Fibroblast of villous mesenchyme (primary cell): ENCODE measurements at regions not wholly inside any gene's neighbourhood (a gene's known extent, or its start where the extent isn't known, plus 50 kb on each side); places are given as distances from the start of the nearest gene placed in this dataset.

Experiments used
- DNase-seq: peaks from one replicate; pipeline ENCODE4 v3.0.0-alpha.2; 2010; ENCODE audit warnings: low read depth
- H3K4me3 ChIP-seq: 2 replicates; pipeline ENCODE4 v1.5.1; 2011; ENCODE audit warnings: low read depth, mild to moderate bottlenecking, low read length
- TF ChIP-seq, protein P1 (sequence below): IDR thresholded peaks from 2 replicates; pipeline ENCODE4 v1.5.1; 2012; ENCODE audit warnings: low read depth, mild to moderate bottlenecking, low read length; ENCODE audit not compliant: insufficient read depth

GRCh38 chr4:37138789-37139188 lies 105.8 kb upstream of the NWD2 start:
- TF ChIP-seq, protein P1, sequence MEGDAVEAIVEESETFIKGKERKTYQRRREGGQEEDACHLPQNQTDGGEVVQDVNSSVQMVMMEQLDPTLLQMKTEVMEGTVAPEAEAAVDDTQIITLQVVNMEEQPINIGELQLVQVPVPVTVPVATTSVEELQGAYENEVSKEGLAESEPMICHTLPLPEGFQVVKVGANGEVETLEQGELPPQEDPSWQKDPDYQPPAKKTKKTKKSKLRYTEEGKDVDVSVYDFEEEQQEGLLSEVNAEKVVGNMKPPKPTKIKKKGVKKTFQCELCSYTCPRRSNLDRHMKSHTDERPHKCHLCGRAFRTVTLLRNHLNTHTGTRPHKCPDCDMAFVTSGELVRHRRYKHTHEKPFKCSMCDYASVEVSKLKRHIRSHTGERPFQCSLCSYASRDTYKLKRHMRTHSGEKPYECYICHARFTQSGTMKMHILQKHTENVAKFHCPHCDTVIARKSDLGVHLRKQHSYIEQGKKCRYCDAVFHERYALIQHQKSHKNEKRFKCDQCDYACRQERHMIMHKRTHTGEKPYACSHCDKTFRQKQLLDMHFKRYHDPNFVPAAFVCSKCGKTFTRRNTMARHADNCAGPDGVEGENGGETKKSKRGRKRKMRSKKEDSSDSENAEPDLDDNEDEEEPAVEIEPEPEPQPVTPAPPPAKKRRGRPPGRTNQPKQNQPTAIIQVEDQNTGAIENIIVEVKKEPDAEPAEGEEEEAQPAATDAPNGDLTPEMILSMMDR = no peak
- no peak overlapping the region for H3K4me3 ChIP-seq
- DNase-seq = no peak

DNA sequence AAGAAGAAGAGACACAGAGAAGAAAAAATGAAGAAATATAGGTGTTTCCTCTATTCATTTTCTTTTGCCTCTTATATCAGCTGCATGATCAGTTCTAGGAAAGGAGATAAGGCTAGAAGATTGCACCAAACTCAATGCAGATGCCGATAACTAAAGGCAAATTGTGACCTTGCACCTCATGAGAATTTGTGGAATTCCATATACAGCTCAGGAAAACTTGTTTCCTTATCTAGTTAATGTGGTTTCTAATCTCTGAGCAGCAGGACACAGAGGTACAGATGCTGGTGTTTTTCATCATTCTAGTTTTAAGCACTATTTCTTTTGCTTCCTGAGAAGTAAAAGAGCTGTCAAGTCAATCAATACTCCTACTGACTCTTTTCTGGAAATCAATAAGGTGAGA lies 104.6 kb upstream of the NWD2 start:
- no peak overlapping the region for H3K4me3 ChIP-seq
- TF ChIP-seq, protein P1 = no peak
- no peak for DNase-seq

DNA sequence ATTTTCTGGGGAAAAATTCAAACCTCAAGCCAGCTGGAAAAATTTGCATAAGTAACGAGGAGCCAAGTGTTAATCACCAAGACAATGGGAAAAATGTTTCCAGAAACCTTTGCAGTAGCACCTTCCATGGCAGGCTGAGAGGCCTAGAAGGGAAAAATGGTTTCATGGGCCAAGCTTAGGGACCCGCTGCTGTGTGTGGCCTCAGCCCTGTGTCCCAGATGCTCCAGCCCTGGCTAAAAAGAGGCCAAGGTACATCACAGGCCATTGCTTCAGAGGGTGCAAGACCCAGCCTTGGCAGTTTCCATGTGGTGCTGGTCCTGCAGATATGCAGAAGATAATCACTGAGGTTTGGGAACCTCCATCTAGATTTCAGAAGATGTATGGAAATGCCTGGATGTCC lies 98.3 kb upstream of the NWD2 start:
- no peak for DNase-seq
- H3K4me3 ChIP-seq = no peak overlapping the region
- TF ChIP-seq, protein P1 = no peak

DNA sequence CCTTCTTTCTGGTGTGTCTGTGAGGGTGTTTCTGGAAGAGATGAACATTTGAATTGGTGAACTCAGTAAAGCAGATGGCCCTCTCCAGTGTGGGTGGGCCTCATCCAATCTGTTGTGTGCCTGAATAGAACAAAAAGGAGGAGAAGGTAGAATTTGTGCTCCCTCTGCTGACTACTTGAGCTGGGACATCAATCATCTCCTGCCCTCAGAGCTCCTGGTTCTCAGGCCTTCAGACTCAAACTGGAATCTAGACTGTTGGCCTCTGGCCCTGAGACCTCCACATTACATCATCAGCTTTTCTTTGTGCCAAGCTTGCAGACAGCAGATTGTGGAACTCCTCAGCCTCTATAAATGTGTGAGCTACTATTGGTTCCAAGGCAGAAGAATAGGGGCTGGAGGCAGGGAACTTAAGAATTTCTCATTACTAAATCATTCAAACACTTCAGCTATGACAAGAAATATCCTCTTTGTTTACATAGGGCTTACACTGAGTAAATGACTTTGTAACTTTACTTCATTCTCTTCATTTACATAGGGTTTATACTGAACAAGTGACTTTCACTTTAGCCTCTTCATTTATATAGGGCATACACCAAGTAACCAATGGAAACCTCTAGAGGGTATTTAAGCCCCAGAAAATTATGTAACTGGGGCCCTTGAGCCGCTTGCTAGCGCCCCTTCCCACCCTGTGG lies 86.9 kb upstream of the NWD2 start:
- DNase-seq = no peak
- TF ChIP-seq, protein P1 = no peak
- H3K4me3 ChIP-seq = no peak overlapping the region

DNA sequence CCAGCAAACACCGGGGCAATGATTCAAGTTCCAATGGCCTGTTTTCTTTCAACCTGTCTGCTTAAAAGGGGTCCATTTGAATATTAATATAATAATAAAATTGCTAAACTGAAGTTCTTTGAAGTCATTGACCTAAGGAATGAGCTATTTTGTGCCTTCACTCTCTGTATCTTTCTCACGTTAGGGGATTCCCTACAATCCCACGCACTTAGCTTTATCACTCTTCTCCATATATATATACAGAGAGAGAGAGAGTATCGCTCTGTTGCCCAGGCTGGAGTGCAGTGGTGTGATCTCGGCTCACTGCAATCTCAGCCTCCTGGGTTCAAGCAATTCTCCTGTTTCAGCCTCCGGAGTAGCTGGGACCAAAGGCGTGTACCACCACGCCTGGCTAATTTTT lies 83.9 kb upstream of the NWD2 start:
- TF ChIP-seq, protein P1 = no peak
- no peak for DNase-seq
- H3K4me3 ChIP-seq = no peak overlapping the region

DNA sequence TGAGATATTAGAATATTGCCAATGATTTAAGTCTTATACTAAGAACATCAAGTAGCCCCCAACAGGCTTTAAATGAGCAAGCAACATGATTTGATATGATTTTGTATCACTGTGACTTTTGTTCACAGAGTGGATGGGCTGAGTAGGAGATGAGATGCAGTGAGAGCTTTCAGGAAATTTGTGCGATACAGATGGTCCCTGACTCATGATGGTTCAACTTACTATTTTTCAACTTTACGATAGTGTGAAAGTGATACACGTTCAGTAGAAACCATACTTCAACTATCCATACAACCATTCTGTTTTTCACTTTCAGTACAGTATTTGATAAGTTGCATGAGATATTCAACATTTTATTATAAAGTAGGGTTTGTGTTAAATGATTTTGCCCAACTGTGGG lies 78.7 kb upstream of the NWD2 start:
- no peak overlapping the region for H3K4me3 ChIP-seq
- no peak for DNase-seq
- TF ChIP-seq, protein P1 = no peak

- TF ChIP-seq, protein P1 = no peak
- no peak overlapping the region for H3K4me3 ChIP-seq
- no peak for DNase-seq
These were observed 74.6 kb upstream of the NWD2 start for GRCh38 chr4:37169956-37170355.
